ENCODE measurements at regions not wholly inside any gene's neighbourhood (a gene's known extent, or its start where the extent isn't known, plus 50 kb on each side); places are given as distances from the start of the nearest gene placed in this dataset.

DNA sequence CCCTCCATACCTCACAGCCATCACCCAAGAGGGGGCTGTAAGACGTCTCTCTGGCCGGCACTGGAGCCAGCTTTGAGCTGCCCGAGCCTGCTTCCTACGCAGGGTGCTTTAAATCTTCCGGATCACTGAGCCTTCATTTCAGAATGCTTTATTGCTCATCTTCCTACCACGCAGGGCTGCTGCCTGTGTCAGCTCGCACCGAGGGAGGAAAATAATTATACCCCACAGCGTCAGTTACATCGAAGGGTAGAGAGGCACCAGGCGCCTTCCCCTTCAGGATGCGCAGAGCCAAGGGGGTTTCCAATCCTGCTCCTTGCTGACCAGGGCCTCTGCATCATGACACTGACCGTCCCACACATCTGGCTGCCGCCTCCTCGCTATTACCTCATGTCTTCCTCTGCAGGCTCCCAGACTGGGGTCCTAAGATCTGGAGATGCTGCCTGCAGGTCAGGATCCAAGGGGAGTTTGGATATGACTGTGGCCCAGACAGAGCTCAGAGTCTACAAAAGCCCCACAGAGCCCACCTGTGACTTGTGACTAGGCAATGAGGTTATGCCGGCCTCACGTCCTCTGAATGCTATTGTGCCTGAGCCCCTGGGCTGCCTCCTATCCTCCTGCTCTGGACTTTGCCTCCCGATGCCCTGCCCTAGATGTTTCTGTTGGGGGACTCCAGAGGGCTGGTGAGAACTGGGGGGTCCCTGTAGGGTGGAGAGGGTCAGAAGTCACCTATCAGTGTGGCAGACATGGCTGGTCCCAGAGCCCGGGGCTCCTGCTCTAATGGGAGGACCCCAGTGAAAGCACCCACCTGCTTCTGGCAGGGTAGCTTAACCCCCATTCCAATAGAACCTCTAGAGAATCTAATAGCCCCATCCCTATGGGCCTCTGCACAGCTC, 220.3 kb upstream of the RTL1 start:
- peak; percentile 93 for DNase-seq

- DNase-seq = no peak
Observed at GRCh38 chr14:101124815-101125214, 221.3 kb upstream of the RTL1 start.

- no peak for DNase-seq
Observed at GRCh38 chr14:101125313-101125712, 221.8 kb upstream of the RTL1 start.

GRCh38 chr14:101125719-101126651, 222.5 kb upstream of the RTL1 start:
- DNase-seq = no peak

GRCh38 chr14:101126731-101127130, 223.2 kb upstream of the RTL1 start:
- no peak for DNase-seq

DNA sequence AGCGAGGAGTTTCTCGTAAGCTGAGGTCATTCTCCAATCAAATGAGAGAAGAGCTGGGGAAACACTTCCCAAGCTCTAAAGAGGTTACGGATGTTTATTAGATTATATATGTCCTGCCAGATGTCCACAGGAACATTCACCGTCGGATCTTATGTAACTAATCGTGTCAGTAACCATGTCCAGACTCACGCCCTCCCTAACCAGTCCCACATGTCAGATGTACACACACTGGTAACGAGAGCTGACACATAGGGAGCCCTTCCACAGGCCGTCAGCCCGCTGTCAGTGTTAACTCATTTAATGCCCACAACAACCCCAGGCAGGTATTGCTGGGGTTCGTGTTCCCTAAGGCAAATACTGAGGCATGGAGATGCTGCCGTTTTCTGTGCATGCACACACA, 223.7 kb upstream of the RTL1 start:
- peak; percentile 65 for DNase-seq

GRCh38 chr14:101128478-101129321, 225.2 kb upstream of the RTL1 start:
- DNase-seq = no peak

DNA sequence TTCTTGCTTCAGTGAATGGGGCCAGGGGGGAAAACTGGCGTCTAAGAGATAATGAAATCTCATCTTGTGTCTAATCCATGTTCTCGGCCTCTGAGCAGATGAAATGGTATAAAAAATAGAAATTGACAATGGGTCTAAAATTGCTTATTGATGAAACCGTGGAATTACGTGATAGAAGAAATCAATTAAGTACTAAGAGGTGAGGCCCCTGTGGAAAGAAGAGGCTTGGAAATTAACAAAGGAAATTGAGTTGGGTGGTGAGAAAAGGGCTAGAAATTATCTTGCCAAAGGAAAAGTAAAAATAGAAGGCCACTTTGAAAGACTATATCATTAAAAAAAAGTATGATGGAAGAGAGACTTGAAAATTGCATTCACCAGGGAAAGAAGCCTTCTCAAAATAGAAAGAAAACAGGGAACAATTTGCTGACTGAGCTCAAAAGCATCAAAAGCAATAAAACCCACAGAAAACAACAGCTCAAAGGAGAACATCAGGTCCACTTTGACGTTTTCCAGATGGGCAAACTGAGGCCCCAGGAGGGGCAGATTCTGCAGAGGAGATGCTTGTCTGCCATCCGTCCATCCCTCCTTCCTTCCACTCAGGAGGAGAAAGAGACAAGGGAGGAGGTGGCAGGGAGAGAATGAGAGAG, 226.1 kb upstream of the RTL1 start:
- peak; percentile 52 for DNase-seq

DNA sequence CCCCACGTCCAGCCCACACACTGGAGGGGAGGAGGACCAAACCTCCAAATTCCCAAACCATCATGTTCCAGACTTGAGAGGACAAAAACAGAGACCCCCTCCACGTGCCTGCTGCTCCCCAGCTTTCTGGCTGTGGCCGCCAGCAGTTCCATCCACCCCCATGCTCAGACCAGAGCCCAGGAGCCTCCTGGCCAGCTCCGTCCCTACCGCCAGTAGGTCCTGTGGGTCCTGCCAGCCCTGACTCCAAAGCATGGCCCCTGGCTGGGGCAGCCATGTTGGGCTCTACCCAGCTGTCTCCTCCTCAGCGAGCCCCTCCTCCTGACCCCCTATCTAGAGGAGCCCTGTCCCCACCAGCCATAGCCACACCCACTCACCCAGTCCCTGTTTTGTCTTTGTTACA, 227.3 kb upstream of the RTL1 start:
- DNase-seq = no peak

DNA sequence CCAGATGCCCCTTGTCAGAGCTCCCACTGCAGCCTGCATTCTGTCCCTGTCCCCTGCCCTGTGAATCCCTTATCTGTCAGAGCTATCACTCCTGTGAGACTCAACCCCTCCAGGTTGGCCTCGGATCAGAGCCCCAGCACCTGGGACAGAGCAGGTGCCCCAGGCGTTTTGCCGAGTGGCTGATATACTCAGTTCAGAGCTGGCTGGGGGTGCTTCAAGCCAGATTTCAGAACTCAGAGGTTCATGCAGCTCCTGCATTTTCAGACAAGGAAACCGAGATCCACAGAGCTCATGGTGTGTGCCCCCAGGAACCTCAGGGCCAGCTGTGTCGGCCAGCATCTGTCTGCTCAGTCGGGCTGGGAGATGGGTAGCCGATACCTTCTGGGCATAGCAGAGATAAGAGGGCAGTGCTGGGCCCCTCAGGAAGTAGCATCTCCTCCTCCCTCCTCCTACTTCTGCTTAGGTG, 228.0 kb upstream of the RTL1 start:
- no peak for DNase-seq

DNA sequence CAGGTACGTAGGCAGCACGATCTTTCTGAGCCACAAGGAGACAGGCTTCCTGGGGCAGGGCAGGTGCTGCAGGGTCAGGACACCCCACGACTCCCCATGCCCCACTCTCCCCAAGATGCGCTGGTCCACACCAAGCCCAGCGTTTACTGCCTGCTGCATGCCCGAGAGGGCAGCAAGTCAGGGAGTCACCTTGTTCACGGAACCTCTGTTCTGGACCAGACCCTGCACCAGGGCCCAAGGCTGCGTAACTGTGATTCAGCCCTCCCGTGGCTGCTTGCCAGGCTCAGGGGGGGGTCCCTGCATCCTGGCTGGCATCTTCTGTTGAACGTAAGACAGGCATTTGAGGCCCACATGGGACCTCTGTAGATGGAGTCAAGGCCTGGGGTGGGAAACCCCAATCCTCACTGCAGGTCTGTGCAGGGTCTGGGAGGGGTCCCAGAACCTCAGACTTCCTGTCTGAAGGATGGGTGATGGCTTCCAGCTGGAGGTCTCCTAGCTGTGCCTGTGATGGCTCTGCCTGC, 228.6 kb upstream of the RTL1 start:
- no peak for DNase-seq

DNA sequence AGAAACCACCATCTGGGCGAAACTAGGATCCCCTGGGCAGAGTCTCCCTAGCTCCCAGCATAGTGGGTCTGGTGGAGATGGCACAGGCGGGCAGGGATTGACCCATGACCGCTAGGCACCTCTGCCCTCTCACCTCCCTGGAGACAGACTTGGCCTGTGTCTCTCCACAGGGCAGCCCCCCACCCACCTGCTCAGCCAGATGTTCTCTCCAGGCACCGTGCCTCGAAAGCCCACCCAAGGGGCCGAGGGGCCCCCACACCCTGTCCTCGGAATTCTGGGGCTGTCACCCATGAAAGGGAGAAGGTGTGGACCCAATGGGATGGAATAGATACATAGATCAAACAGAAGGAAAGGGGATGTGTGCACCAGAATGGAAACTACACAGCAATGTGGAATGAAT, 229.1 kb upstream of the RTL1 start:
- DNase-seq = no peak

DNA sequence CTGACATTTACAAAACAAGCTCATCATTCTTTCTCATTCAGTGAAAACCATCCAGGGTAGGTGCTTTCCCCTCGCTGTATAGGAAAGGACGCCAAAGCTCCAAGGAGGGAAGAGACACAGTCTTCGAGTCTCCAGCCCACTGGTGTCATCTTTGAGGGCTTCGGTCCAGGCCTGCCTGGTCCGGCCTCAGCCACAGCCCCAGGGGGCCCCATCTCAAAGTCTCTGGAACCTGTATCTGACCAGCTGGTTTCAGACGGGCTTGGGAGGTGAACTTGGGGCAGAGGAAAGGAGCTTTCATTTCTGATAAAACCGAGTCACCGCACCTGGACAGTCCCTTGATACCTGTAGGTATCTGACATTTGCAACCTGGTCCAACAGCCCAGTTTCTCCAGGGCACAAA, 229.5 kb upstream of the RTL1 start:
- DNase-seq = no peak

DNA sequence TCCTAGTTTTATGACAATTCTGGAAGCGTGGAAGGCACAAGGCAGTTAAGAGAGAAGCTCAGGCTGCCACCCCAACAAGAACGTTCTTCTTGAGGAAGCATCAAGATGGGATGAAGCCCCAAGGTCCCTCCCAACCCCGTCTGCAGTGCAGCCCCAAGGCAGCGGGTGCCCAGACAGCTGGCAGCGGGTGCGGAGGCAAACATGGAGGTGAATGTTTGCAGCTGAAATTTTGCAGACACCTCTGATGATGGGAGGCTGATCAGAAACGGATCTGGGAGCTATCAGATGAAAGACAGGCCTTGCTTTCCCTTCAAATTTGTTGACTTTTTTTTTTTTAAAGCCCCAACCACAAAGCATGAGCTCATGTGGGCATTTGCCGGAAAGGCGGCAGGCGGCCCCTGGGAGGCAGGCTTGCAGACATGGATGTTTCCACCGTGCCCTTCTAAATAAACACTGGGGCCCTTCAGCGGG, 230.7 kb upstream of the RTL1 start:
- no peak for DNase-seq

GRCh38 chr14:101134851-101135433, 231.4 kb upstream of the RTL1 start:
- no peak for DNase-seq

DNA sequence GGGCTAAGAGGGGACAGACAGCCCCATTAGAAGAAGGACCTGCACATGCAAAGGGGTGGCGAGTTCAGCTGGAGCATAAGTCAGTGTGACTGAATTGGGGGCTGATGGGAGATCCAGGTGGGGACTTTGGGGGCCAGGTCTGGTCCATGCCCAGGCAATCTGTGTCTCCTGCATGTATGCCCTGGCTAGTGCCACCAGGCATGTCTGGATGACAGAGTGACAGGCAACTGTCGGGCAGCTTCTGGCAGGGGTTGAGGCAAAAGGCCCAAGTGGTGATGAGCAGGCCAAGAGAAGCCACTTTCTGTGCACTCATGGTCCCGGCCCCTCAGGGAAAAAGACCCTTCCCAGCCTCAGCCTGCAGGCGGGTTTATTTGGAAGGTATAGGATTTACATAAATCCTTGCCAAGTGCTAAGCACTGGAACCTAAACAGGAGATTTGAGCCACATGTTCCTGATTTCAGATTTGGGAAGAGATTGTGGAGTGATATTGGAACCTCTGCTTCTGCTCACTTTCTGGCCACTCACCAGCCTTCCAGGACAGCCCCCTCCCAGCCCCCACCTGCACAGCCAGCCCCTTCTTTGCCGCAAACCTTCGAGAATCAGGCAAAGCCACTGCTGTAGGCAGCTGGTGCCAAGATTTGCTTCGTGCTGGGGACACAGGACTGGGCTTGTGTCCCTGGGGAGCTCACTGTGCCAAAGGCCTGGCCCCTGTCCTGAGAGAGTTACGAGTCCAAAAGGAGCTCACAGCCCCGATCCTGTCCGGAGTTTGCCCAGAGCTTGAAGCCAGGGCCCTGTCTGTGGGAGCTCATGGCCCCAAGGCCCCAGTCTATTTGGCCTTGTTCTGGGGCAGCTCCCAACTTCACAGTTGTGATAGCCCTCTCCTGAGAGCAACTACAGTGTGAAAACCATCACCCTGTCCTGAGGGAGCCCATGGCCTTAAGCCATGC, 232.5 kb upstream of the RTL1 start:
- DNase-seq = no peak

- no peak for DNase-seq
Observed at GRCh38 chr14:101137234-101137633, 233.7 kb upstream of the RTL1 start.

GRCh38 chr14:101147848-101148247, 244.3 kb upstream of the RTL1 start:
- DNase-seq = no peak

DNA sequence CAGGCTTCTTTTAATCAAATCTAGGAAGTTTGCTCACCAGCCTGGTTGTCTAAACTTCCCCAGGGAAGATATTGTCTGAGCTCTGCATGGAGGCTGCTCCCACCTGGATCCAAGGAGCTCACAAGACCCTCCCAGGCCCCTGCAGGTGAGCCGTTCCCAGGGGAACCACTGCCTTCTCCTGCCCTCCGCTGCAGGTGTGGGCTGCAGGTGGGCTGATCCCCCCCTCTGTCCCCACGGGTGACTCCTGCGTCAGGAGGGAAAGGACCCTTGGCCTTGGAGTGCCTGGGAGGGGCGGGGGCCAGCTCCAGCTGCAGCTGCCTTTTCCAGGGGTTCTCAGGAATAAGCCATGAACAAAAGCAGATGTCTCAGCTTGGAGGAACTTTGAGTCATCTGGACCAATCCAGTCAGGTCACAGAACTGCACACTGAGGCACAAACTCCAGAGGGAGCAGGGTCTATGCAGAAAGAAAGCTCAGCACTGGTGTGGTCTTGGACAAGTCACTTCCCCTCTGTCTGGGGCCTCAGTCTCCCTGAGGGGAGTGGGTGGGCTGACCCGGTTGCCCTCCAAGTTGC, 246.6 kb upstream of the RTL1 start:
- no peak for DNase-seq
